ENCODE measurements at regions not wholly inside any gene's neighbourhood (a gene's known extent, or its start where the extent isn't known, plus 50 kb on each side); places are given as distances from the start of the nearest gene placed in this dataset.

DNA sequence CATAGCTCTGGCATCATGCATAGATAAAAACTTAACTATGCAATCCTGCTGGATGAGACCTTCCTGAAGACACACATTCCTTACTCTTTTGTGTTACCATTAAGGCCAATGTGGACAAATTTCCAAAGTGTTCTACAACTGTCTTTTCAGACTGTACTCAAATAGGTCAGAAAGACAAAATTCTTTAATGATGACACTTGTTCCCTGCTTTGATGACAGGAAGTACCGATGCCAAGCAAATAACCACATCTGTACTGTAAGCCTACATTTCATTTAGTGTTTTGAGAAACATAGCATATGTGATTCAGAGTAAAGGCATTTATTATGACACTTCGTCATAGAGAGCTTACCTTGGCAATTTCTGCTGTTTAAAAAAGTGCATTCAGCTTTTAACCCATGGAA, 55.0 kb downstream of the PMAIP1 start:
- no peak for DNase-seq

DNA sequence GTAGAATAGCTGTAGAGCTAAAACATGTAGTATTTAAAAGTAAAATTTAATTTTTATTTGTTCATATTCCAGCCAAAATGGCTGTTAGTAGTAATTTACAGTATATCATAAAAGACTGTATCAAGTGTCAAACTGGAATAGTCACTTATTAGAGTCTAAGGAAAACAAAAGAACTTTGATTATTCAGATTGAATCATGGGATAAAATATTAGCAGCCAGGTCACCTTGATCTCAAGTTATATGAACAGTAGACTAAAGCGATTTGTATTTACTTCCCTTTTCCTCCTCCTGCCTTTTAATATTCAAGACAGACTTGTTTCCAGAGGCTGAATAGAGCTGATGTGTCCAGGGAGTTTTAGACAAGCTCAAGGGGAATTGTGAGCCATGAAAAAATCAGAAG, 54.4 kb downstream of the PMAIP1 start:
- no peak for DNase-seq
